ENCODE measurements at regions not wholly inside any gene's neighbourhood (a gene's known extent, or its start where the extent isn't known, plus 50 kb on each side); places are given as distances from the start of the nearest gene placed in this dataset.

- peaks cover 100% of the 10 kb centered on the region for H3K79me2 ChIP-seq (ENCODE audit: insufficient read depth, low read length)
- no peak for TF ChIP-seq CTCF (IDR thresholded peaks at IDR 0.05; ENCODE audit: borderline replicate concordance, extremely low read depth, low read length, poor library complexity, severe bottlenecking)
- no peak for TF ChIP-seq EZH2 (IDR thresholded peaks at IDR 0.05; ENCODE audit: borderline replicate concordance, low read depth, low read length, severe bottlenecking)
- no peaks in the 10 kb centered on the region for H3K27me3 ChIP-seq (ENCODE audit: insufficient read depth, low read length, poor library complexity)
- H3K4me2 ChIP-seq (ENCODE audit: insufficient read depth, low read length) = no peak overlapping the region
- H4K20me1 ChIP-seq (ENCODE audit: insufficient read depth, low read length) = peaks cover 68% of the 10 kb centered on the region
- H3K4me3 ChIP-seq (ENCODE audit: low read depth in 1 of 2, low read length in 2 of 2) = no peak overlapping the region
- no peak overlapping the region for H3K27ac ChIP-seq (ENCODE audit: low read length)
- no peaks in the 10 kb centered on the region for H3K9me3 ChIP-seq (ENCODE audit: insufficient read depth, low read length, severe bottlenecking)
- no peak overlapping the region for H2AFZ ChIP-seq (ENCODE audit: low read depth, low read length)
- H3K4me1 ChIP-seq (ENCODE audit: insufficient read depth, low read length) = no peaks in the 10 kb centered on the region
- ATAC-seq (ENCODE audit: insufficient read depth, low read depth) = no peak
- no peak for DNase-seq
- H3K36me3 ChIP-seq (ENCODE audit: insufficient read depth, low read length) = peaks cover 34% of the 10 kb centered on the region
- H3K9ac ChIP-seq (ENCODE audit: low read depth, low read length) = no peak overlapping the region
These were observed 134.5 kb downstream of the C9orf152 start for GRCh38 chr9:110073356-110073905.

GRCh38 chr9:110076894-110077725 is 130.8 kb downstream of the C9orf152 start:
- H3K27ac ChIP-seq (ENCODE audit: low read length) = no peak overlapping the region
- no peaks in the 10 kb centered on the region for H3K4me1 ChIP-seq (ENCODE audit: insufficient read depth, low read length)
- ATAC-seq (ENCODE audit: insufficient read depth, low read depth) (no peak), DNase-seq (no peak)
- H3K9ac ChIP-seq (ENCODE audit: low read depth, low read length) = no peak overlapping the region
- TF ChIP-seq EZH2 (IDR thresholded peaks at IDR 0.05; ENCODE audit: borderline replicate concordance, low read depth, low read length, severe bottlenecking) (no peak), CTCF (IDR thresholded peaks at IDR 0.05; ENCODE audit: borderline replicate concordance, extremely low read depth, low read length, poor library complexity, severe bottlenecking) (no peak)
- no peak overlapping the region for H2AFZ ChIP-seq (ENCODE audit: low read depth, low read length)
- H3K36me3 ChIP-seq (ENCODE audit: insufficient read depth, low read length) = peaks cover 18% of the 10 kb centered on the region
- H3K79me2 ChIP-seq (ENCODE audit: insufficient read depth, low read length) = peaks cover 100% of the 10 kb centered on the region
- H3K4me2 ChIP-seq (ENCODE audit: insufficient read depth, low read length) = no peak overlapping the region
- no peak overlapping the region for H3K4me3 ChIP-seq (ENCODE audit: low read depth in 1 of 2, low read length in 2 of 2)
- H3K27me3 ChIP-seq (ENCODE audit: insufficient read depth, low read length, poor library complexity) = no peaks in the 10 kb centered on the region
- H3K9me3 ChIP-seq (ENCODE audit: insufficient read depth, low read length, severe bottlenecking) = no peaks in the 10 kb centered on the region
- H4K20me1 ChIP-seq (ENCODE audit: insufficient read depth, low read length) = peaks cover 65% of the 10 kb centered on the region

- Histone ChIP-seq H3K27ac (ENCODE audit: low read length) (no peak overlapping the region), H4K20me1 (ENCODE audit: insufficient read depth, low read length) (peaks cover 64% of the 10 kb centered on the region), H3K9me3 (ENCODE audit: insufficient read depth, low read length, severe bottlenecking) (no peaks in the 10 kb centered on the region), H3K79me2 (ENCODE audit: insufficient read depth, low read length) (peaks cover 99% of the 10 kb centered on the region), H3K9ac (ENCODE audit: low read depth, low read length) (no peak overlapping the region), H3K4me2 (ENCODE audit: insufficient read depth, low read length) (no peak overlapping the region), H2AFZ (ENCODE audit: low read depth, low read length) (no peak overlapping the region), H3K4me3 (ENCODE audit: low read depth in 1 of 2, low read length in 2 of 2) (no peak overlapping the region), H3K4me1 (ENCODE audit: insufficient read depth, low read length) (no peaks in the 10 kb centered on the region), H3K36me3 (ENCODE audit: insufficient read depth, low read length) (peaks cover 12% of the 10 kb centered on the region), H3K27me3 (ENCODE audit: insufficient read depth, low read length, poor library complexity) (no peaks in the 10 kb centered on the region)
- DNase-seq = no peak
- TF ChIP-seq EZH2 (IDR thresholded peaks at IDR 0.05; ENCODE audit: borderline replicate concordance, low read depth, low read length, severe bottlenecking) (no peak), CTCF (IDR thresholded peaks at IDR 0.05; ENCODE audit: borderline replicate concordance, extremely low read depth, low read length, poor library complexity, severe bottlenecking) (no peak)
- no peak for ATAC-seq (ENCODE audit: insufficient read depth, low read depth)
These were observed 130.0 kb downstream of the C9orf152 start for GRCh38 chr9:110077925-110078324.

All from DND-41 (cell line).